Breast epithelium (tissue), 3 donors: ENCODE measurements at regions not wholly inside any gene's neighbourhood (a gene's known extent, or its start where the extent isn't known, plus 50 kb on each side); places are given as distances from the start of the nearest gene placed in this dataset.

Experiments
- POLR2A ChIP-seq: fragments of 450-650 bp; IDR thresholded peaks from one replicate; pipeline ENCODE4 v1.6.1; 2016; ENCODE audit warnings: antibody characterized with exemption, mild to moderate bottlenecking, moderate library complexity
- POLR2AphosphoS5 ChIP-seq, 3 donors: sonication (generic); formaldehyde crosslinking; IDR thresholded peaks; one replicate each; pipeline ENCODE4 v1.6.1; 2017; ENCODE audit warnings: antibody characterized with exemption in 3 of 3

- TF ChIP-seq POLR2A: no peak
- TF ChIP-seq POLR2AphosphoS5 (IDR thresholded peaks at IDR 0.05): no peak
These were observed 140.9 kb upstream of the KCNJ15 start for GRCh38 chr21:38115870-38116269.
